ENCODE measurements at regions not wholly inside any gene's neighbourhood (a gene's known extent, or its start where the extent isn't known, plus 50 kb on each side); places are given as distances from the start of the nearest gene placed in this dataset.

GRCh38 chr1:115577513-115577912 is 64.3 kb upstream of the VANGL1 start:
- in situ Hi-C loops (cut with HindIII; ENCODE audit: low sequenced_read_pairs) = no loop called here

- in situ Hi-C loops (cut with HindIII; ENCODE audit: low sequenced_read_pairs) = no loop called here
These were observed 66.1 kb upstream of the VANGL1 start for GRCh38 chr1:115575661-115576060.

- in situ Hi-C loops (cut with HindIII; ENCODE audit: low sequenced_read_pairs) = no loop called here
These were observed 69.1 kb upstream of the VANGL1 start for GRCh38 chr1:115572710-115573109.

GRCh38 chr1:115567431-115567830 is 74.3 kb upstream of the VANGL1 start:
- in situ Hi-C loops (cut with HindIII; ENCODE audit: low sequenced_read_pairs) = no loop called here

- in situ Hi-C loops (cut with HindIII; ENCODE audit: low sequenced_read_pairs) = no loop called here
These were observed 76.0 kb upstream of the VANGL1 start for GRCh38 chr1:115565791-115566190.

GRCh38 chr1:115565353-115565752 is 76.4 kb upstream of the VANGL1 start:
- in situ Hi-C loops (cut with HindIII; ENCODE audit: low sequenced_read_pairs) = no loop called here

- in situ Hi-C loops (cut with HindIII; ENCODE audit: low sequenced_read_pairs) = no loop called here
These were observed 77.6 kb upstream of the VANGL1 start for GRCh38 chr1:115564201-115564600.

GRCh38 chr1:115560027-115560426 is 81.7 kb upstream of the VANGL1 start:
- in situ Hi-C loops (cut with HindIII; ENCODE audit: low sequenced_read_pairs) = no loop called here

- in situ Hi-C loops (cut with HindIII; ENCODE audit: low sequenced_read_pairs) = no loop called here
These were observed 83.5 kb upstream of the VANGL1 start for GRCh38 chr1:115558275-115558674.

- in situ Hi-C loops (cut with HindIII; ENCODE audit: low sequenced_read_pairs) = no loop called here
These were observed 84.1 kb upstream of the VANGL1 start for GRCh38 chr1:115557715-115558114.

- in situ Hi-C loops (cut with HindIII; ENCODE audit: low sequenced_read_pairs) = no loop called here
These were observed 85.5 kb upstream of the VANGL1 start for GRCh38 chr1:115556236-115556635.

- in situ Hi-C loops (cut with HindIII; ENCODE audit: low sequenced_read_pairs) = no loop called here
These were observed 86.3 kb upstream of the VANGL1 start for GRCh38 chr1:115555446-115555845.

GRCh38 chr1:115547696-115548095 is 94.1 kb upstream of the VANGL1 start:
- in situ Hi-C loops (cut with HindIII; ENCODE audit: low sequenced_read_pairs) = loop anchor here (5.0 kb wide), 1 partner anchor 75 kb away; no protein-coding TSS in a partner anchor

GRCh38 chr1:115546846-115547245 is 94.9 kb upstream of the VANGL1 start:
- in situ Hi-C loops (cut with HindIII; ENCODE audit: low sequenced_read_pairs) = loop anchor here (5.0 kb wide), 1 partner anchor 75 kb away; no protein-coding TSS in a partner anchor

GRCh38 chr1:115545791-115546733 is 95.7 kb upstream of the VANGL1 start:
- in situ Hi-C loops (cut with HindIII; ENCODE audit: low sequenced_read_pairs) = loop anchor here (5.0 kb wide), 1 partner anchor 74 kb away; no protein-coding TSS in a partner anchor

- in situ Hi-C loops (cut with HindIII; ENCODE audit: low sequenced_read_pairs) = loop anchor here (5.0 kb wide), 1 partner anchor 73 kb away; no protein-coding TSS in a partner anchor
These were observed 96.6 kb upstream of the VANGL1 start for GRCh38 chr1:115545096-115545720.

GRCh38 chr1:115544131-115544530 is 97.6 kb upstream of the VANGL1 start:
- in situ Hi-C loops (cut with HindIII; ENCODE audit: low sequenced_read_pairs) = no loop called here

GRCh38 chr1:115543247-115543646 is 98.5 kb upstream of the VANGL1 start:
- in situ Hi-C loops (cut with HindIII; ENCODE audit: low sequenced_read_pairs) = no loop called here

- in situ Hi-C loops (cut with HindIII; ENCODE audit: low sequenced_read_pairs) = no loop called here
These were observed 102.0 kb upstream of the VANGL1 start for GRCh38 chr1:115539736-115540135.

GRCh38 chr1:115539061-115539460 is 102.7 kb upstream of the VANGL1 start:
- in situ Hi-C loops (cut with HindIII; ENCODE audit: low sequenced_read_pairs) = no loop called here

- in situ Hi-C loops (cut with HindIII; ENCODE audit: low sequenced_read_pairs) = no loop called here
These were observed 103.2 kb upstream of the VANGL1 start for GRCh38 chr1:115538579-115538978.

GRCh38 chr1:115537415-115537814 is 104.4 kb upstream of the VANGL1 start:
- in situ Hi-C loops (cut with HindIII; ENCODE audit: low sequenced_read_pairs) = no loop called here
